ENCODE measurements at regions not wholly inside any gene's neighbourhood (a gene's known extent, or its start where the extent isn't known, plus 50 kb on each side); places are given as distances from the start of the nearest gene placed in this dataset.
A peak's percentile ranks its signal among the peaks of the same experiment; 100 is the strongest.

DNA sequence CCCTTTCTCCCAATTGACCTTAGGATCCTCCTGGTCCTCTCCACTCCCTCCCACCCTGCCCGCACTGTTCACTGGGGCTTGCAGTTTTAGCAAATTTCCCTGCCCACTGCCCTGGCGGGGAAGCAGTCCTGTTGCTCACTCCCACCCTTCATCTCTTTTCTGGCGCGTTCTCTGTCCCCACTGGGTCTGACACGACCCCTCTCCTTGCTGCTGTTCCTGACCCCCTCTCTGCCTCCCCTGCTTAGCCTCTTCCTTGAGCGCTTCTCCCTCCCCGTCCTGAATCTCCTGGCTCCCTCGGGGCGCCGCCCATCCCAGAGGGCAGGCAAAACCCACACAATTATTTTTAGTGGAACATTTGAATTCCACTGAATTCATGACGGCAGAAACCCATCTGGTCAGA lies 1796.4 kb downstream of the TP53TG3F start:
- DNase-seq (ENCODE audit: low read depth): no peak

DNA sequence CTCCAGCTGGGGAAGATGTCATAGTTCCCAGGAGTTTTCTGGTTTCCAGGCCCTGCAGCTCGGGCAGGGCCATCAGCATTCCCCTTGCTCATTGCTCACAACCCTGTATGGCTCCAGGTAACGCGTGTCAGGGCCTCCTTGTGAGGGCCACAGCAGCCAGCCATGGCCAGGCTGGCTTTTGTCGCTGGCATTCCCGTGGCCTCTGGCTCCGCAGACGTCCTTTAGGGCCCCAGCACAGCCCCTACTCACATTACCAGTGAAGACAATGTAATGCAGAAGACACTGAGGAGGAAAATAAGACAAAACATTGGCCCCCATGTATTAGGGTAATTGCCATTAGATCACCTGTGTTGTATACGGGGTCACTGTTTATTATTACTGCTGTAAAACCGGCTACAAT lies 1799.0 kb downstream of the TP53TG3F start:
- no peak for DNase-seq (ENCODE audit: low read depth)

DNA sequence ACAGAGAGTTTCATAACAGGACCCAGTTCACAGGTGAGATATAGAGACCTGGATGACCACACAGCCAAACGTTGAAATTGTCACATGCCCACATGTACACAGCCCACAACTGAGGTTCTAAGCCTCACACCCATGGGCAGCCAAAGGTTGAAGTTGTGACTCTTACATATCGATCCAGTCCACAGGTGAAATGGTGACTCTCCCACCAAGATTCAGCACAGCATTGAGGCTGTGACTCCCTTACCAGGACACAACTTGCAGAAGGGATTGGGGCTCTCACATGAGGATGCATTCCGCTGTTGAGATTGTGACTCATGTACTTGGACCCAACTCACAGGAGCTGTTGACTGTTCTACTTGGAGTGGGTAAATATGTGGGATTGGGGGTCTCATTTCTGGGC lies 1836.4 kb downstream of the TP53TG3F start:
- no peak for DNase-seq (ENCODE audit: low read depth)

DNA sequence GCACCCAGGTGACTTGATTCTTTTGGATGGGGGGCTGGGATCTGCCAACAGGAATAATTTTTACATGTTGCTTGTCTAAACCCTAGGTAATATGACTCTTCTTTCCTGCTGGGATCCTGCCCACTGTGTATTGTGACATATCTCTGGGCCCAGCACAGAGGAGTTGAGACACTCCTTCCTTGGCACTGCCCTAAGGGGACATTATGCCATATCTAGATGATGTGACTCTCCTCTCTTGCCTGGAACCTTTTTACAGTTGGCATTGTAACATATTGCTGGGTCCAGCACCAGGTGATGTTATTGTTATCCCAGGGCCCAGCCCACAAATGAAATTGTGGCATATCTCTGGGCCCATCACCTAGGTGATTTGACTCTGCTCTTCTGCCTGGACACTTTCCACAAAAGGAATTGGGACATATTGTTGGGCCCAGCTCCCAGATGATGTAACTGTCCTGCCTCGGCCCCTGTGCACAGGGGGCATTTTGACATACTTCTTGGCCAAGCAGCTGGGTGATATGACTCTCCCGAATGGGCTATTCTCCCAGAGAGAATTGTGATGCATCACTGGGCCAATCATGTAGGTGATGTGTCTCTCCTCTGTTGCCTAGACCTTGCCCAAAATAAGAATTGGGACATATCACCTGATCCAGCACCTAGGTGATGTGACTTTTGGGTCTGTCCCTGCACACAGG lies 1837.7 kb downstream of the TP53TG3F start:
- no peak for DNase-seq (ENCODE audit: low read depth)

DNA sequence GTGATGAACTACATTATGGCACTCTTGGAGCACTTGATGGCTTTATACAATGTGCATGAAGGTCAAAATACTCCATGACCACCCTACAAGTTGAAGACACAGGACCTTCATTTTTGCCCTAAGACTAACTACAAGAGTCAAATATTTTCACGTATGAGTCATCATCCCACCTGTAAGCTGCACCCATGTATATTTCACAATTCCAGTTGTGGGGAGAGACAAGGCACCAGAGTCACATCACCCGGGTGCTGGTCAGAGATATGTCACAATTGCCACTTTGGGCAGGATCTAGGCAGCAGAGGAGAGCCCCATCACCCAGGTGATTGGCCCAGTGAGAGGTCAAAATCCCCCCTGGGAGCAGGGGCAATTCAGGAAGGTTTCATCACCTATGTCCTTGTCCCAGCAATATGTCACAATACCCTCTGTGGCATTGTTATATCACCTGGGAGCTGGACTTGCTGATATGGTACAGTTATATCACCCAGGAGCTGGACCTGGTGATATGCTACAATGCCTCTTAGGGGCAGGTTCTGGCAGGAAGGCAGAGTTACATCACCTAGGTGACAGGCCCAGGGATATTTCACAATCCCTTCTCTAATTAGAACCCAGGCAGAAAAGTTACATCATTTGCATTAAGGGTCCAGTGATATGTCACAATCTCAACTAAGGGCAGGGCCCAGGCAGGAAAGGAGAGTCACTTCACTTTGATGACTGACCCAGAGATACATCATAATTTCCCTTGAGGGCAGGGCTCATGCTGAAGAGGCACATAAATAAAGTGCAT lies 1839.2 kb downstream of the TP53TG3F start:
- no peak for DNase-seq (ENCODE audit: low read depth)

DNA sequence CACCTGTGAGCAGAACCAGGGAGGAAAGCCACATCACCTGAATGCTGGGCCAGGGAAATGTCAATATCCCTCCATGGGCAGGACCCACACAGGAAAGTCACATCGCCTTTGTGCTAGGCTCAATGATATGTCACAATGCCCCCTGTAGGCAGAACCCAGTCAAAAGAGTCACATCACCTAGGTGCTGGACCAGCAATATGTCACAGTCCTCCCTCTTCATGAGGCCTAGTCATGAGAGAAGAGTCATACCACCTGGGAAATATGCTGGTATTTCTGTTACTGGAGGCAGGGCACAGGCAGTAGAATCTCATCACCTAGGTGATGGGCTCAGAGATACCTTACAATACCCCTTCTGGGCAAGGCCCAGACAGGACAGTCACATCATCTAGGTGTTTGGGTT lies 1843.4 kb downstream of the TP53TG3F start:
- no peak for DNase-seq (ENCODE audit: low read depth)

DNA sequence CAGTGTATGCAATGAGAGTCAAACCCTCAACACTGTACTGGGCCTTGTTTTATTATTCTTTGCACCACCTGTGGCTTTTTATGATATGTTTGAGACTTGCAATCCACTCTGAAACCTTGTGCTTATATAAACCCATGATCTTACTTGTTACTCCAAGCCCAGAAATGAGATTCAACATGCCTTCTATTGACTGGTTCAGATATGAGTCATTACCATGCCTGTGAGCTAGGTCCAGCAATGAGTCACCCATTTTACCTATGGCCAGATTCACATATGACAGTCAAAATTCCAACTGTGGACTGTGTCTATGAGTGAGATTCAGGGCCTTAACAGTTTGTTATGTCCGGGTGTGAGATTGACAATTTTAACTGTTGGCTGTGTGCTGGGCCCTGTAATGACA lies 1846.1 kb downstream of the TP53TG3F start:
- DNase-seq (ENCODE audit: low read depth): no peak

DNA sequence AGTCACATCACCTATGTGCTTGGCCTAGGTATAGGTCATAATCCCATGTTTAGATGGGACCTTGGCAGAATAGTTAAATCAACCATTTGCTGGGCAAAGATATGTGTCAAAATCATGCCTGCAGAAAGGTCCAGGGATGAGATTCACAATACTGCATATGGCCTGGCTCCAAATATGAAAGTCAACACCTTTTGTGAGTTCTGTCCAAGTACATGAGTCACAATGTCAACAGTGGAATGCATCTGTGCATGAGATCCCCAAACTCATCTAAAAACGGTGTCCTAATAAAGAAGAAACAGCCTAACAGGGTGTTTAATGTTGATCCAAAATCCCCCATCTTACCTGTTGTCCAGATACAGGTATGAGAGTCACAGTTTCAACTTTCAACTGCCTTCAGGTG lies 1847.5 kb downstream of the TP53TG3F start:
- no peak for DNase-seq (ENCODE audit: low read depth)

DNA sequence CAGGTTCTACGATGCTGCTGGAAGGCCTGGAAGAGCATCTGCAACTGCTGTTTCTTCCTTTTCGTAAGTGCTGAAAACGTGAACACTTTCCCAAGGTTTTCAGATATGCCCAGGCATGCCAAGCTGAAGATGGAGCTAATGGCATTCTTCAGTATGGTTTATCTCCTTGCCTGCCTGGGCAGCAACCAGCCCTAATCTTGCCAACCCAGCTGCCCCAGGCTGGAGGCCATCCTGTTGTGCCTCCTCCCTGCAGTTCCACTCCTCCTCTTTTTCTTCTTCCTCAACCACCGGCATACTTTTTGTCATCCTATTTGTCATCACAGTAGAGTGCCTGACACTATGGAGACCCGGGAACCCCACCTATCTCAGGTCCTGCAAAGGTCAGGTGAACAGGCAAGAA lies 1849.3 kb downstream of the TP53TG3F start:
- no peak for DNase-seq (ENCODE audit: low read depth)

DNA sequence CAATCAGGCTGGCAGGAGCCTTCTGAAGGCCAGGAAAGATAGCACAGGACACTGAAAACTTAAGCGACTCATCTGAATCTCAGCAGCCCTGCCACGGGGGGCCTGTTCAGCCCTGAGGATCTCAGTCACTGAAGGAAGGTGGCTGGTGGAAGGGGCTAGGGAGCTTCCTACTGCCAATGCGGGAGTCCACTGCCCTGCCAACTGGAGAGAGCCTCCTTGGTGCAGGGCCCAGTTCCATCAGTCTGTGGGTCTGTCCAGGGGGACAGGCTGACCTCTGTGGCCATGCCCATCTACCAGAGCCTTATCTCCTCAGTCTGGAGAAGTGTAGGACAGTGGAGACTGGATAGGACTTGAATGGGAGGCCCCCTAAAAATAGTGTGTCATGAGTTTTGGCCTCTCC lies 1851.6 kb downstream of the TP53TG3F start:
- DNase-seq (ENCODE audit: low read depth): no peak

DNA sequence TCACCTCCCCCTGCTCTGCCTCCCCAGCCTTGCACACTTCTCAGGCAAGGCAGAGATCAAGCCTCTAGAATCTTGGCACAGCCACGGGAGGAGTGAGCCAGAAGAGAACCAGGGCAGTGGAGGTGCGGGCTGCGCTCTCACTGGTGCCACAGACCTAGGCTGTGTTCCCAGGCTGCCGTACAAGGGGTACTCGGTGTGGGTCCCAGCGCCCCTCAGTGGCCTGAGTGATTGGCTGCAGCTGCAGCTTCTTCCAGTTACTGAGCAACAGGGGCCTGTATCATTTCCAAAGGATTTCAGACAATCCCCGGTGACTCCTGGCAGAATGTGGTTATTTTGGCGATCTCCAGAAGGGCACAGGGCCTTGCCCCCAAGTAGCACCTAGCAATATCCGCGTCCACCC lies 1852.1 kb downstream of the TP53TG3F start:
- DNase-seq (ENCODE audit: low read depth): no peak

DNA sequence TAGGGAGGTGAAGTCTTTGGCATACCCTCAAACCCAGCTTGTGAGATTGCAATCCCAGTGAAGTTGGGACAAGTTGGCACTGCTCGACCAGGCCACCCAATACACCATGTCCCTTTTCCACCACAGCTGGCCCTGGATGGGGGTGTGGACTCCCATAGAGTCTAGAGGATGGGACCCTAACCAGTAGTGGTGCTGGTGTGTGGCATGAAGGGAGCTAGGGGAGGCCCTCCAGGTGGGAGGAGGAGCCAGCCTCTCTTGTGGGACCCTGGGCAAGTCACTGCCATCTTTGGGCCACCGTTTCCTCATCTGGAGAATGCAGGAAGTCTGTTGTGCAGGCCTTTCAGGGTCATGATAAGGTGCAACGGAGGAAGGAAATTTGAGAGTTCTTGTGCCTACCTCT lies 1854.9 kb downstream of the TP53TG3F start:
- no peak for DNase-seq (ENCODE audit: low read depth)

DNA sequence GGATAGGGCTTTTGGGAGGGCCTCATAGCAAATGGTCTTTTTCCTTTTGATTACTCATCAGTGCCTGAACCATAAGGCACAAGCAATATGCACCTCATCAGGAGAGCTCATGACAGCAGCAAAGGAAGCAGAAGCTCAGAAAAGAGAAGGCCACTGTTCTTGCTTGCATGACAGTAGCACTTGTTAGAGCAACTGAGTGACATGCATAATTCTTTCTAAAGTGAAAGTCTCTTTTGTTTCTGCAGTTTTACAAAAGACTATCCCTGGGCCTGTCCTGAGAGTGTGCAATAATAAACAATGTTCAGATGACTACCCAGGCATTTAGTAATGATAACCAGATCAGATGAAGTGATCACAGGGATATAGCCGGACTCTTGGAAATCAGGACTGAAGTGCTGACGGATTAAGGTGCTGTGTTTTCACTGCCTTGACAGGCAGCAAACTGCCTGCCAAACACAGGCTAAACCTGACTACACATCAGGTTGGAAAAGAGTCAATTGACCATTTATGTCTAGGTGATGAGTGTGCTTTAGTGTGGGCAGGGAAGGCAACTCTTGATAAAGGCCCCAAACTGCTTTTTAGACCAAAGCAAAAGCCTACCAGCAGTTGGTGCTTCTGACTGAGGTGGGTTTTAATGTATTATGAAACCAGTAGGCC lies 1860.3 kb downstream of the TP53TG3F start:
- no peak for DNase-seq (ENCODE audit: low read depth)

DNA sequence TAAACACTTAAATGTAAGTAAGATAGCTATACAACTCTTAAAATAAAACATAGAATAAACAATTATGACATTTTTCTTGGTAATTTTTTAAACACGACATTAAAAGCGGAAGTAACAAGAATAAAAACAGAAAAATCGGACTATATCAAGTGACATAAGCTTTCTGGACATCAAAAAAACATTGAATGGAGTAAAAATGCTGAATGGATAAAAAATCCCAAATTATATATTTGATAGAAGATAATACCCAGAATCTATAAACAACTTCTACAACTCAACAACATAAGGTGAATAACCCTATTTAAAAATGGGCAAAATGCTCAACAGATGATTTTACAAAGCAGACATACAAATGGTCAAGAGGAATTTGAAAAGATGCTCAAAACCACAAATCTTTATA lies 1866.5 kb downstream of the TP53TG3F start:
- DNase-seq (ENCODE audit: low read depth): no peak

DNA sequence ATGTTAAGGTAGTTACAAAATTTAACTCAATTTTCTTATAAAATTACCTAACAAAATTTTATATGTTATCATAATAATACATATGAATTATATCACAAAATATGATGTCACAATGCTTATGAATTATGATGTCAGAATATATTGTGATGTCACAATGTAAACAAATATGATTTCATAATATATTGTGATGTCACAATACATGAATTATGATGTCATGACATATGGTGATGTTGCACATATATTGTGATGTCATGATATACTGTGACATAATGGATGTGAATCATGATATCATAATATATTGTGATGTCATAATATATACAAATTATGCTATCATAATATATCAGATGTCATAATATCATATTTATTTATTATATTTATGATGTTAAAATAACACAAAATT lies 1879.9 kb downstream of the TP53TG3F start:
- DNase-seq (ENCODE audit: low read depth): no peak

DNA sequence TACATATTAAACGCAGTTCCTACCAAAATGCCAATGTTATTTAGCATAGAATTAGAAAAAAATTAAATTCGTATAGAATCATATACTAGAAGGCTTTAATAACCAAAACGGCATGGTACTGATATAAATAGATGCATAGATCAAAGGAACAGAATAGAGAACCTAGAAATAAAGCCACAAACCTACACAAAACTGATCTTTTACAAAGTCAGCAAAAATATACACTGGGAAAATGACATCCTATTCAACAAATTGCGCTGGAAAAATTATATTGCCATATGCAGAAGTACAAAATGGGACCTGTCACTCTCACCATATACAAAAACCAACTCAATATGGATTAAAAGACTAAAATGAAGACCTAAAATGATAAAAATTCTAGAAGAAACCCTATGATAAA lies 1882.6 kb downstream of the TP53TG3F start:
- no peak for DNase-seq (ENCODE audit: low read depth)

DNA sequence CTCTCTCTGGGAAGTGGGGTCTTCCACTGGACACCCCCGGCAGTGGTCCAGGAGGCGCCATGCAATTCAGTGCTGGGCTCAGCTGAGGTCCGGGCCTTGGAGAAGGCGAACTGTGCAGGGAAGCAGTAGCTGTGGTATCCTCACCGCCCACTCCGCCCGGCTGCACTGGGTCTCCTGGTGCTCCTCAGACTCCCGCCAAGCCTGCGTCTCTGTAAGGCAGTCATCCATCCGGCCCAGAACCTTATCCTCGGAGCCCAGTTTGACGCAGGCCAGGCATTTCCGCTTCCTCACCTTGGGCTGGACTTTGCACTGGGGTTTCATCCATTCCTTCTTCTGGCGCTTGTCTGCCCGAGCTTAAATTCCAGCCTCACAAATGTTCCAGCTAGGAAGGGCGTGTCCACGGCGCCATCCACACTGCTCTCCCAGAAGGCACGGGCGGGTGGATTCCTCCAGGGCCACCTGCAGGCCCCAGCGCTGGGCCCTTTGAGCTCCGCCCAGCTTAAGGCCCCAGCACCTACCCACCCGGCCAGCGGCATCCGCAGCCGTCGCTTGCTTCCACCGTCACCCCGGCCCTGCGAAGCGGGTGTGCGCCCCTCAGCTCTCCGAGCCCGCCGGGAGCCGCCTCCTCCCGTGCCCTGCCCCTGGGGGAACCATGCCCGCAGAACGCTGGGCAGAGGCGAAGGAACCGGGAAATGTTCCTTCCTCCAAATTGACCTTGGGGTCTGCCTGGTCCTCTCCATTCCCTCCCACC lies 1884.8 kb downstream of the TP53TG3F start:
- no peak for DNase-seq (ENCODE audit: low read depth)

DNA sequence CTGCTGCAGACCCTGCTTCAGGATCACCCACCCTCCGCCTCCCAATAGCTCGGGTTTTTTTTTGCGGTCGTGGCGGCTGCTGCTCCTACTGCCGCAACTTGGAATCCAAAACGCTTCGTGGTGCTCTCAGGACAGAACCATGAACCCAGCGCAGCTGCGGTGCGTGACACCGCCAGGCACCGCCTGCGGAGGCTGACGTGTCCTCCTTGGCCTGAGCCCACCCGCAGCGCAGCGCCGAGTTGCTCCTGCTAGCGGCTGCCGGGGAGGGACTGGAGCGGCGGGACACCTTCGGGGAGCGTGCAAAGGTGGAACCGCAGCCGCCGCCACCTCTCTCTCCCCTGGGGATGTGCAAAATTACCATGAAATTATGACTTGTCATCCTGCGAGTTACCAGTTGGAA lies 1893.0 kb downstream of the TP53TG3F start:
- DNase-seq (ENCODE audit: low read depth): peak; percentile 4

DNA sequence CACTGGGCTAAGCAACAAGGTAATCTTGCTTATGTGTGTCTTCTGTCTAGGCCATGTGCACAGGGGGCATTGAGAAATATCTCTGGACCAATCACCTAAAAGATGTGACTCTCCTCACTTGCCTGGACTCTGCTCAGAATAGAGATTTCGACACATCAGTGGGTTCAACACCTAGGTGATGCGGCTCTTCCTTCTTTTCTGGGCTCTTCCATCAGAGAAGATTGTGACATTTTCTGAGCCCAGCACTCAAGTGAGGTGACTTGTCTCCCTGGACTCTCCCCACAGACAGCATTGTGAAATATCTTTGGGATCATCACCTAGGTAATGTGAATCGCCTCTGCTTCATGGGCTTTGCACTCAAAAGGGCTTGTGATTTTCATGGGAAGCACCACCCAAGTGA lies 1904.1 kb downstream of the TP53TG3F start:
- no peak for DNase-seq (ENCODE audit: low read depth)

DNA sequence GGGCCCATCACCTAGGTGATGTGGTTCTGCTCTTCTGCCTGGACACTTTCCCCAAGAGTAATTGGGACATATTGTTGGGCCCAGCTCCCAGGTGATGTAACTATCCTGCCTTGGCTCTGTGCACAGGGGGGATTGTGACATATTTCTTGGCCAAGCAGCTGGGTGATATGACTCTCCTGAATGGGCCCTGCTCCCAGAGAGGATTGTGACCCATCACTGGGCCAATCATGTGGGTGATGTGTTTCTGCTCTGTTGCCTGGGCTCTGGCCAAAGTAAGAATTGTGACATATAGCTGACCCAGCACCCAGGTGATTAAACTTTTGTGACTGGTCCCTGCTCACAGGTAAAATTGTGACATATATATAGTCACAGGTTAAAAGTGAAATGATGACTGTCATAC lies 1904.9 kb downstream of the TP53TG3F start:
- DNase-seq (ENCODE audit: low read depth): no peak

DNA sequence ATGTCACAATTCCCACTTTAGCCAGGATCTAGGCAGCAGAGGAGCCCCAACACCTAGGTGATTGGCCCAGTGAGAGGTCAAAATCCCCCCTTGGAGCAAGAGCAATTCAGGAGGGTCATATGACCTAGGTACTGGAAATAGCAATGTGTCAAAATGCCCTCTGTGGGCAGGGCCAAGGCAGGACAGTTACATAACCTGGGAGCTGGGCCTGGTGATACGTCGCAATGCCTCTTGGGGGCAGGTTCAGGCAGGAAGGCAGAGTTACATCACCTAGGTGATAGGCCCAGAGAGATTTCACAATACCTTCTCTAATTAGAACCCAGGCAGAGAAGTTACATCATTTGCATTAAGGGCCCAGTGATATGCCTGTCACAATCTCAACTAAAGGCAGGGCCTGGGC lies 1906.3 kb downstream of the TP53TG3F start:
- no peak for DNase-seq (ENCODE audit: low read depth)

DNA sequence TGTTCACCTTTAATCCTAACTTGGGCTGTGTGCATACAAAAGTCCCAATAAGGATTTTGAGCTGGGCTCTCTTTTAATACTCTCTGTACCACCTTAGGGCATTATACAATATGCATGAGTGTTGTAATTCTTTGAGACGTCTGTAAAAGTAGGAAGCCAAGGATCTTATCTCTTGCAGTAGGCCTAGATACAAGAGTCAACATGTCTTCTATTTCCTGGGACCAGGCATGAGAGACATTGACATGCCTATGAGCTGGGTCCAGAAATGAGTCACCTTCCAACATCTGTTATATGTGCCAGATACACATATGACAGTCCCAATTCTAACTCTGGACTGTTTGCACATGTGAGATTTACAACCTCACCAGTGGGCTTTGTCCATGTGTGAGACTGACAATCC lies 1911.2 kb downstream of the TP53TG3F start:
- DNase-seq (ENCODE audit: low read depth): no peak

All from RPMI7951 (cell line).